H1 (cell line): ENCODE measurements at regions not wholly inside any gene's neighbourhood (a gene's known extent, or its start where the extent isn't known, plus 50 kb on each side); places are given as distances from the start of the nearest gene placed in this dataset.

Experiments used
- CTCF ChIA-PET: fragments of 300-600 bp; sonication (Branson Sonifier 250); formaldehyde crosslinking; loops from one replicate; lab custom pipeline; 2021; ENCODE audit not compliant: partially characterized antibody; lab: Charles Lee
- POLR2A ChIA-PET: fragments of 300-600 bp; sonication (Branson Sonifier 250); formaldehyde crosslinking; loops from one replicate; lab custom pipeline; 2021; ENCODE audit warnings: inconsistent platforms; ENCODE audit not compliant: partially characterized antibody; lab: Charles Lee
- DNase-seq, 2 experiments: peaks; one replicate each; pipeline versions ENCODE4 v3.0.0 to v3.0.0-alpha.2; 2010 to 2022; ENCODE audit warnings: low spot score in 2 of 2, low read depth in 1 of 2, mixed read lengths in 1 of 2
- FAIRE-seq: peaks from 2 replicates; lab custom pipeline; 2011; peaks lifted over from hg19 to GRCh38; lab: Jason Lieb, UNC
- H2AFZ ChIP-seq: 2 replicates; pipeline ENCODE4 v1.8.1; 2012; ENCODE audit warnings: low read length, inconsistent platforms
- H2AK5ac ChIP-seq: 2 replicates; pipeline ENCODE4 v1.6.1; 2013; ENCODE audit warnings: low read depth, low read length
- H2BK120ac ChIP-seq: replicated peaks from 2 replicates; pipeline ENCODE3; 2013; ENCODE audit warnings: low read depth, low read length, inconsistent platforms
- H2BK12ac ChIP-seq: 2 replicates; pipeline ENCODE4 v1.6.1; 2013; ENCODE audit warnings: low read depth, low read length
- H2BK15ac ChIP-seq: 2 replicates; pipeline ENCODE4 v1.6.1; 2013; ENCODE audit warnings: low read length
- H2BK20ac ChIP-seq: 2 replicates; pipeline ENCODE4 v1.6.1; 2013; ENCODE audit warnings: low read length
- H2BK5ac ChIP-seq: 2 replicates; pipeline ENCODE4 v1.6.1; 2013; ENCODE audit warnings: low read depth, low read length
- H3K14ac ChIP-seq: 2 replicates; pipeline ENCODE4 v1.6.1; 2013; ENCODE audit warnings: inconsistent platforms; ENCODE audit not compliant: insufficient read length
- H3K18ac ChIP-seq: 2 replicates; pipeline ENCODE4 v1.6.1; 2013; ENCODE audit warnings: low read length; ENCODE audit errors: extremely low read depth
- H3K23ac ChIP-seq: 2 replicates; pipeline ENCODE4 v1.6.1; 2013; ENCODE audit warnings: inconsistent platforms; ENCODE audit not compliant: insufficient read length
- H3K23me2 ChIP-seq: 2 replicates; pipeline ENCODE4 v1.6.1; 2013; ENCODE audit warnings: low read depth, low read length
- H3K27ac ChIP-seq: 2 replicates; pipeline ENCODE4 v1.6.1; 2011; ENCODE audit warnings: low read depth, low read length, inconsistent platforms
- H3K27me3 ChIP-seq, 4 experiments: replicated peaks in 1 of 4; 1 replicate in 1 of 4; 2 replicates in 3 of 4; pipeline versions ENCODE4 v1.6.1 to v1.8.1; 2011 to 2013; ENCODE audit warnings: low read length in 3 of 4, mild to moderate bottlenecking in 3 of 4, inconsistent platforms in 2 of 4, mixed read lengths in 2 of 4, moderate library complexity in 1 of 4; ENCODE audit not compliant: control insufficient read depth in 3 of 4, insufficient read depth in 3 of 4; ENCODE audit errors: extremely low read depth in 1 of 4
- H3K36me3 ChIP-seq, 4 experiments: 2 replicates each; pipeline versions ENCODE4 v1.6.1 to v1.8.1; 2011 to 2013; ENCODE audit warnings: mild to moderate bottlenecking in 4 of 4, low read length in 3 of 4, moderate library complexity in 2 of 4, control low read depth in 1 of 4, inconsistent platforms in 1 of 4; ENCODE audit not compliant: insufficient read depth in 4 of 4, control insufficient read depth in 2 of 4
- H3K4ac ChIP-seq: replicated peaks from 2 replicates; pipeline ENCODE3; 2013; ENCODE audit warnings: low read length, low read depth, mixed read lengths, inconsistent platforms; ENCODE audit not compliant: insufficient read length
- H3K4me1 ChIP-seq, 4 experiments: replicated peaks in 1 of 4; 1 replicate in 1 of 4; 2 replicates in 3 of 4; pipeline versions ENCODE4 v1.6.1 to v1.8.1; 2011 to 2013; ENCODE audit warnings: low read length in 3 of 4, inconsistent platforms in 2 of 4, mixed read lengths in 1 of 4; ENCODE audit not compliant: insufficient read depth in 4 of 4, control insufficient read depth in 3 of 4
- H3K4me2 ChIP-seq, 2 experiments: 2 replicates each; pipeline versions ENCODE4 v1.6.1 to v1.8.1; 2011 to 2013; ENCODE audit warnings: low read depth in 2 of 2, low read length in 2 of 2, control low read depth in 1 of 2, inconsistent platforms in 1 of 2, mild to moderate bottlenecking in 1 of 2; ENCODE audit not compliant: insufficient read depth in 1 of 2
- H3K4me3 ChIP-seq, 4 experiments: fragments of 200-600, 300-600 bp in 1 of 4; sonication (generic), shearing (Covaris generic), sonication (Bioruptor Twin) in 1 of 4; 2 replicates each; pipeline versions ENCODE4 v1.5.1 to v1.8.1; 2011 to 2016; ENCODE audit warnings: low read length in 4 of 4, low read depth in 3 of 4, control low read depth in 2 of 4, inconsistent platforms in 2 of 4, mild to moderate bottlenecking in 2 of 4, mixed read lengths in 1 of 4, moderate library complexity in 1 of 4; ENCODE audit not compliant: insufficient read depth in 2 of 4; ENCODE audit errors: extremely low read depth in 1 of 4
- H3K56ac ChIP-seq: replicated peaks from 2 replicates; pipeline ENCODE3; 2013; ENCODE audit warnings: low read depth, mild to moderate bottlenecking, mixed read lengths, low read length, inconsistent platforms; ENCODE audit not compliant: insufficient read length
- H3K79me1 ChIP-seq: 2 replicates; pipeline ENCODE4 v1.6.1; 2013; ENCODE audit warnings: low read depth, low read length, control low read depth
- H3K79me2 ChIP-seq, 2 experiments: 2 replicates each; pipeline versions ENCODE4 v1.6.1 to v1.8.1; 2012 to 2013; ENCODE audit warnings: low read length in 2 of 2, mild to moderate bottlenecking in 2 of 2, inconsistent platforms in 1 of 2; ENCODE audit not compliant: insufficient read depth in 2 of 2, control insufficient read depth in 1 of 2
- H3K9ac ChIP-seq, 4 experiments: replicated peaks in 1 of 4; 1 replicate in 1 of 4; 2 replicates in 3 of 4; pipeline versions ENCODE4 v1.6.1 to v1.8.1; 2011 to 2013; ENCODE audit warnings: low read depth in 3 of 4, low read length in 3 of 4, control low read depth in 2 of 4, mild to moderate bottlenecking in 2 of 4, moderate library complexity in 2 of 4, inconsistent platforms in 1 of 4; ENCODE audit errors: extremely low read depth in 1 of 4
- H3K9me3 ChIP-seq, 2 experiments: 2 replicates each; pipeline versions ENCODE4 v1.6.1 to v1.8.1; 2012 to 2013; ENCODE audit warnings: mild to moderate bottlenecking in 2 of 2, moderate library complexity in 2 of 2, control low read depth in 1 of 2, inconsistent platforms in 1 of 2, low read depth in 1 of 2, low read length in 1 of 2, mixed read lengths in 1 of 2; ENCODE audit not compliant: insufficient read depth in 2 of 2
- H4K20me1 ChIP-seq, 2 experiments: replicated peaks in 1 of 2; 2 replicates each; pipeline versions ENCODE3 to v1.8.1; 2011 to 2013; ENCODE audit warnings: inconsistent platforms in 2 of 2, low read length in 2 of 2, mild to moderate bottlenecking in 1 of 2; ENCODE audit not compliant: insufficient read depth in 2 of 2, control insufficient read depth in 1 of 2
- H4K5ac ChIP-seq: 2 replicates; pipeline ENCODE4 v1.6.1; 2013; ENCODE audit warnings: low read length, low read depth, mixed read lengths, inconsistent platforms; ENCODE audit not compliant: insufficient read length
- H4K8ac ChIP-seq: 2 replicates; pipeline ENCODE4 v1.8.0; 2013; ENCODE audit warnings: mild to moderate bottlenecking, moderate library complexity, low read length, inconsistent platforms; ENCODE audit not compliant: insufficient read depth; ENCODE audit errors: extremely low read depth
- H4K91ac ChIP-seq: replicated peaks from 2 replicates; pipeline ENCODE3; 2013; ENCODE audit warnings: low read length, mixed read lengths, inconsistent platforms; ENCODE audit not compliant: insufficient read length
- ASH2L ChIP-seq: fragments of 200-600, 300-600 bp; sonication (generic); IDR thresholded peaks from one replicate; pipeline ENCODE4 v1.7.1; 2017; ENCODE audit warnings: low read length
- CHD1 ChIP-seq: IDR thresholded peaks from 2 replicates; pipeline ENCODE4 v1.6.1; 2012; ENCODE audit warnings: low read depth, low read length, improper control_type of control experiment
- HDAC2 ChIP-seq, 2 experiments: fragments of 300-600 bp in 1 of 2; sonication (generic) in 1 of 2; IDR thresholded peaks; 2 replicates each; pipeline ENCODE4 v1.6.1; 2011 to 2012; ENCODE audit warnings: low read depth in 2 of 2, low read length in 2 of 2, mild to moderate bottlenecking in 2 of 2, moderate library complexity in 2 of 2, borderline replicate concordance in 1 of 2, inconsistent platforms in 1 of 2
- HDAC6 ChIP-seq: IDR thresholded peaks from one replicate; pipeline ENCODE4 v1.7.1; 2012; ENCODE audit warnings: low read depth, mild to moderate bottlenecking, inconsistent platforms, low read length, moderate library complexity
- KDM4A ChIP-seq: IDR thresholded peaks from one replicate; pipeline ENCODE4 v1.7.1; 2012; ENCODE audit warnings: low read depth, mild to moderate bottlenecking, moderate library complexity, low read length, inconsistent platforms; ENCODE audit not compliant: severe bottlenecking
- PHF8 ChIP-seq: fragments of 200-600 bp; sonication (generic); conservative IDR thresholded peaks from 2 replicates; pipeline ENCODE4 v1.7.1; 2012; ENCODE audit warnings: low read depth, mild to moderate bottlenecking, inconsistent platforms, low read length, moderate library complexity
- RFX5 ChIP-seq: IDR thresholded peaks from 2 replicates; pipeline ENCODE4 v1.6.1; 2011; ENCODE audit warnings: low read depth, low read length, improper control_type of control experiment, borderline replicate concordance
- SP1 ChIP-seq: IDR thresholded peaks from 2 replicates; pipeline ENCODE4 v1.6.1; 2011; ENCODE audit warnings: low read depth, low read length
- SP4 ChIP-seq: IDR thresholded peaks from 2 replicates; pipeline ENCODE4 v1.6.1; 2012; ENCODE audit warnings: low read length, inconsistent platforms
- TBP ChIP-seq: IDR thresholded peaks from 2 replicates; pipeline ENCODE4 v1.6.1; 2011; ENCODE audit warnings: low read depth, low read length, improper control_type of control experiment
- USF2 ChIP-seq: IDR thresholded peaks from 2 replicates; pipeline ENCODE4 v1.6.1; 2011; ENCODE audit warnings: low read length, improper control_type of control experiment
- WGBS, 2 experiments: shearing (Covaris generic) in 1 of 2; methylation state at CpG; one replicate each; pipeline versions ENCODE4 v1.1.6 to v1.1.7; 2013 to 2015; ENCODE audit warnings: low lambda C conversion rate in 2 of 2, mixed read lengths in 2 of 2, inconsistent platforms in 1 of 2, low coverage in 1 of 2, missing lambda C conversion rate in 1 of 2; ENCODE audit not compliant: insufficient replicate concordance in 2 of 2, insufficient coverage in 1 of 2, insufficient read length in 1 of 2; ENCODE audit errors: extremely low coverage in 1 of 2, missing lambda C conversion rate in 1 of 2; 5-methylcytosine and 5-hydroxymethylcytosine counted together
- TF ChIP-seq, protein P1 (sequence below), 3 experiments: IDR thresholded peaks; 1 replicate in 2 of 3; 2 replicates in 1 of 3; pipeline versions ENCODE4 v1.5.1 to v1.6.1; 2011; ENCODE audit warnings: low read length in 3 of 3, mild to moderate bottlenecking in 3 of 3, inconsistent platforms in 2 of 3, low read depth in 1 of 3, moderate library complexity in 1 of 3; ENCODE audit not compliant: insufficient read depth in 1 of 3; ENCODE audit errors: control extremely low read depth in 1 of 3

- H3K23me2 ChIP-seq = no peaks in the 10 kb centered on the region
- no peak overlapping the region for H2AFZ ChIP-seq
- no peaks in the 10 kb centered on the region for H3K9me3 ChIP-seq
- peaks cover 0 to 1% (median 0%) of the 10 kb centered on the region in 4 experiments; a peak in 1 of 7 replicates for H3K27me3 ChIP-seq
- no peak overlapping the region for H3K4me3 ChIP-seq
- no peak overlapping the region for H3K14ac ChIP-seq
- H4K20me1 ChIP-seq = no peaks in the 10 kb centered on the region
- no peak overlapping the region for H3K4ac ChIP-seq
- no peak for FAIRE-seq
- DNase-seq = no peak
- H2BK12ac ChIP-seq = no peak overlapping the region
- ChIA-PET CTCF (no interaction called here), POLR2A (no interaction called here)
- no peak overlapping the region for H3K4me2 ChIP-seq
- no peak overlapping the region for H2BK15ac ChIP-seq
- no peak overlapping the region for H2BK20ac ChIP-seq
- no peak overlapping the region for H4K8ac ChIP-seq
- no peak overlapping the region for H2BK120ac ChIP-seq
- no peak overlapping the region for H3K23ac ChIP-seq
- no peaks in the 10 kb centered on the region for H3K36me3 ChIP-seq
- no peak overlapping the region for H3K9ac ChIP-seq
- H3K56ac ChIP-seq = no peak overlapping the region
- H3K4me1 ChIP-seq = no peaks in the 10 kb centered on the region
- H3K79me2 ChIP-seq = no peaks in the 10 kb centered on the region
- no peak overlapping the region for H4K5ac ChIP-seq
- WGBS, 2 experiments = 73% methylated on average over 4 of the region's 4 CpGs; no CpG with 5 or more reads in 1 of the 2 experiments
- H3K27ac ChIP-seq = no peak overlapping the region
- no peak overlapping the region for H2BK5ac ChIP-seq
- H3K18ac ChIP-seq = no peak overlapping the region
- H3K79me1 ChIP-seq = no peaks in the 10 kb centered on the region
- H2AK5ac ChIP-seq = no peak overlapping the region
- no peak overlapping the region for H4K91ac ChIP-seq
- no peak for TF ChIP-seq PHF8
- TF ChIP-seq SP4 = no peak
- no peak for TF ChIP-seq CHD1
- no peak for TF ChIP-seq RFX5
- no peak for TF ChIP-seq ASH2L
- TF ChIP-seq KDM4A = no peak
- TF ChIP-seq SP1 = no peak
- no peak for TF ChIP-seq HDAC2 (IDR thresholded peaks at IDR 0.05; ENCODE audit: borderline replicate concordance in 1 of 2, low read depth in 2 of 2, low read length in 2 of 2)
- TF ChIP-seq USF2 = no peak
- no peak for TF ChIP-seq HDAC6
- TF ChIP-seq TBP = no peak
- TF ChIP-seq, protein P1, sequence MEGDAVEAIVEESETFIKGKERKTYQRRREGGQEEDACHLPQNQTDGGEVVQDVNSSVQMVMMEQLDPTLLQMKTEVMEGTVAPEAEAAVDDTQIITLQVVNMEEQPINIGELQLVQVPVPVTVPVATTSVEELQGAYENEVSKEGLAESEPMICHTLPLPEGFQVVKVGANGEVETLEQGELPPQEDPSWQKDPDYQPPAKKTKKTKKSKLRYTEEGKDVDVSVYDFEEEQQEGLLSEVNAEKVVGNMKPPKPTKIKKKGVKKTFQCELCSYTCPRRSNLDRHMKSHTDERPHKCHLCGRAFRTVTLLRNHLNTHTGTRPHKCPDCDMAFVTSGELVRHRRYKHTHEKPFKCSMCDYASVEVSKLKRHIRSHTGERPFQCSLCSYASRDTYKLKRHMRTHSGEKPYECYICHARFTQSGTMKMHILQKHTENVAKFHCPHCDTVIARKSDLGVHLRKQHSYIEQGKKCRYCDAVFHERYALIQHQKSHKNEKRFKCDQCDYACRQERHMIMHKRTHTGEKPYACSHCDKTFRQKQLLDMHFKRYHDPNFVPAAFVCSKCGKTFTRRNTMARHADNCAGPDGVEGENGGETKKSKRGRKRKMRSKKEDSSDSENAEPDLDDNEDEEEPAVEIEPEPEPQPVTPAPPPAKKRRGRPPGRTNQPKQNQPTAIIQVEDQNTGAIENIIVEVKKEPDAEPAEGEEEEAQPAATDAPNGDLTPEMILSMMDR (IDR thresholded peaks at IDR 0.05; ENCODE audit: control extremely low read depth in 1 of 3, insufficient read depth in 1 of 3, low read depth in 1 of 3, low read length in 3 of 3) = no peak
Measured at GRCh38 chr1:82689217-82689616, 888.5 kb downstream of the ADGRL2 start.
